ENCODE measurements at regions not wholly inside any gene's neighbourhood (a gene's known extent, or its start where the extent isn't known, plus 50 kb on each side); places are given as distances from the start of the nearest gene placed in this dataset.

GRCh38 chr5:93929131-93929530, 187.7 kb upstream of the POU5F2 start:
- DNase-seq (ENCODE audit: low spot score) = no peak

- DNase-seq (ENCODE audit: low spot score) = no peak
These were observed 185.6 kb upstream of the POU5F2 start for GRCh38 chr5:93926831-93927620.

- DNase-seq (ENCODE audit: low spot score) = no peak
These were observed 183.9 kb upstream of the POU5F2 start for GRCh38 chr5:93925321-93925720.

- DNase-seq (ENCODE audit: low spot score) = no peak
These were observed 183.2 kb upstream of the POU5F2 start for GRCh38 chr5:93924628-93925027.

- DNase-seq (ENCODE audit: low spot score) = no peak
These were observed 181.2 kb upstream of the POU5F2 start for GRCh38 chr5:93922551-93922950.

GRCh38 chr5:93921001-93921400, 179.6 kb upstream of the POU5F2 start:
- DNase-seq (ENCODE audit: low spot score) = no peak

- no peak for DNase-seq (ENCODE audit: low spot score)
These were observed 175.5 kb upstream of the POU5F2 start for GRCh38 chr5:93916872-93917271.

- peak; percentile 13 for DNase-seq (ENCODE audit: low spot score)
These were observed 173.7 kb upstream of the POU5F2 start for GRCh38 chr5:93915142-93915553.

GRCh38 chr5:93911609-93912008, 170.2 kb upstream of the POU5F2 start:
- no peak for DNase-seq (ENCODE audit: low spot score)

- DNase-seq (ENCODE audit: low spot score) = no peak
These were observed 168.0 kb upstream of the POU5F2 start for GRCh38 chr5:93909356-93909755.

GRCh38 chr5:93904917-93905316, 163.5 kb upstream of the POU5F2 start:
- DNase-seq (ENCODE audit: low spot score) = no peak

GRCh38 chr5:93902288-93902687, 160.9 kb upstream of the POU5F2 start:
- DNase-seq (ENCODE audit: low spot score) = no peak

- DNase-seq (ENCODE audit: low spot score) = no peak
These were observed 157.7 kb upstream of the POU5F2 start for GRCh38 chr5:93899026-93899600.

GRCh38 chr5:93894601-93895354, 153.4 kb upstream of the POU5F2 start:
- no peak for DNase-seq (ENCODE audit: low spot score)

GRCh38 chr5:93893075-93893474, 151.7 kb upstream of the POU5F2 start:
- no peak for DNase-seq (ENCODE audit: low spot score)

- DNase-seq (ENCODE audit: low spot score) = no peak
These were observed 151.1 kb upstream of the POU5F2 start for GRCh38 chr5:93892481-93892880.

GRCh38 chr5:93891491-93892480, 150.4 kb upstream of the POU5F2 start:
- DNase-seq (ENCODE audit: low spot score) = no peak

GRCh38 chr5:93890657-93891056, 149.3 kb upstream of the POU5F2 start:
- no peak for DNase-seq (ENCODE audit: low spot score)

- no peak for DNase-seq (ENCODE audit: low spot score)
These were observed 146.3 kb upstream of the POU5F2 start for GRCh38 chr5:93887678-93888077.

GRCh38 chr5:93886917-93887361, 145.5 kb upstream of the POU5F2 start:
- no peak for DNase-seq (ENCODE audit: low spot score)

GRCh38 chr5:93886098-93886806, 144.9 kb upstream of the POU5F2 start:
- no peak for DNase-seq (ENCODE audit: low spot score)

All from CD4-positive, alpha-beta T cell treated with Interleukin-6 at 100 ng/mL for 8 hours (primary cell).